OCI-LY3 (cell line): ENCODE measurements at regions not wholly inside any gene's neighbourhood (a gene's known extent, or its start where the extent isn't known, plus 50 kb on each side); places are given as distances from the start of the nearest gene placed in this dataset.

ENCODE experiments used
- H2AFZ ChIP-seq: fragments of 200-600, 300-600 bp; shearing (Covaris generic); 2 replicates; pipeline ENCODE4 v1.6.0; 2014; ENCODE audit warnings: antibody characterized with exemption, low read depth, low read length
- H3K27ac ChIP-seq: fragments of 200-600, 300-600 bp; sonication (generic); 2 replicates; pipeline ENCODE4 v1.5.1; 2014; ENCODE audit warnings: mild to moderate bottlenecking, low read length, moderate library complexity, mixed read lengths
- H3K27me3 ChIP-seq: fragments of 200-600, 300-600 bp; sonication (generic); 2 replicates; pipeline ENCODE4 v1.6.1; 2014; ENCODE audit warnings: low read depth, low read length, mixed read lengths
- H3K36me3 ChIP-seq: fragments of 200-600, 300-600 bp; sonication (generic); replicated peaks from 2 replicates; pipeline ENCODE3; 2014; ENCODE audit warnings: low read depth, low read length, mixed read lengths
- H3K4me1 ChIP-seq: fragments of 300-600, 200-600 bp; sonication (generic); 2 replicates; pipeline ENCODE4 v1.6.1; 2014; ENCODE audit warnings: low read length, mixed read lengths
- H3K4me2 ChIP-seq: fragments of 200-600, 300-600 bp; sonication (generic); 2 replicates; pipeline ENCODE4 v1.6.1; 2014; ENCODE audit warnings: low read length, mixed read lengths
- H3K4me3 ChIP-seq: fragments of 300-600, 200-600 bp; sonication (generic); 2 replicates; pipeline ENCODE4 v1.5.1; 2014; ENCODE audit warnings: antibody characterized with exemption, mild to moderate bottlenecking, low read length, moderate library complexity
- H3K79me2 ChIP-seq: fragments of 300-600, 200-600 bp; shearing (Covaris generic); 2 replicates; pipeline ENCODE4 v1.6.1; 2014; ENCODE audit warnings: mild to moderate bottlenecking, low read length, mixed read lengths
- H3K9ac ChIP-seq: fragments of 300-600, 200-600 bp; shearing (Covaris generic); 2 replicates; pipeline ENCODE4 v1.6.0; 2014; ENCODE audit warnings: mild to moderate bottlenecking, low read length, moderate library complexity
- H3K9me3 ChIP-seq: fragments of 200-600, 300-600 bp; shearing (Covaris generic); 2 replicates; pipeline ENCODE4 v1.6.1; 2014; ENCODE audit warnings: low read length, mixed read lengths; ENCODE audit not compliant: insufficient read depth
- H4K20me1 ChIP-seq: fragments of 200-600, 300-600 bp; sonication (generic); 2 replicates; pipeline ENCODE4 v1.6.1; 2016; ENCODE audit warnings: low read length, mixed read lengths; ENCODE audit not compliant: insufficient read depth
- EZH2phosphoT487 ChIP-seq: fragments of 200-600 bp; shearing (Covaris generic); IDR thresholded peaks from 2 replicates; pipeline ENCODE4 v1.6.1; 2018; ENCODE audit warnings: antibody characterized with exemption, mixed run types, low read depth
- TF ChIP-seq, protein P1 (sequence below): fragments of 200-600, 300-600 bp; sonication (generic); IDR thresholded peaks from 2 replicates; pipeline ENCODE4 v1.5.1; 2014; ENCODE audit warnings: antibody characterized with exemption, low read length, low read depth

DNA sequence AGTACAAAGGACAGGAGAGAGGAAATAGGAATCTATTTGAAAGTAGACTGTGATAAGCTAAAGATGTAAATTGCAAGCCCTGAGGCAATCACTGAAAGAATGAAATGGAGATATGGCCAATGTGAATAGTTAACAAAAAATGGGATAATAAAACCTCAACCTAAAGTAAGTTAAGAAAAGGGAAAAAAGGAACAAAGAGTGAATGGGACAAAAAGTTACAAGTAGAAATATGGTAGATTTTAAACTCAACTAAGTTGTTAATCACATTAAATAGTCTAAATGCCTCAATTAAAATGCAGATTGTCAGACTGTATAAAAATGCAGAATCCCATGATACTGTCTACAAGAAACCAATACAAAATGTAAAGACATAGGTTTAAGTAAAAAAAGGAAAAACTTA is 165.2 kb upstream of the RBMS1 start:
- no peak overlapping the region for H3K9ac ChIP-seq
- H3K4me3 ChIP-seq: no peak overlapping the region
- H3K36me3 ChIP-seq: no peaks in the 10 kb centered on the region
- H3K79me2 ChIP-seq: no peaks in the 10 kb centered on the region
- H3K9me3 ChIP-seq: no peaks in the 10 kb centered on the region
- no peak overlapping the region for H2AFZ ChIP-seq
- no peaks in the 10 kb centered on the region for H3K4me1 ChIP-seq
- H4K20me1 ChIP-seq: no peaks in the 10 kb centered on the region
- TF ChIP-seq EZH2phosphoT487: no peak
- TF ChIP-seq, protein P1, sequence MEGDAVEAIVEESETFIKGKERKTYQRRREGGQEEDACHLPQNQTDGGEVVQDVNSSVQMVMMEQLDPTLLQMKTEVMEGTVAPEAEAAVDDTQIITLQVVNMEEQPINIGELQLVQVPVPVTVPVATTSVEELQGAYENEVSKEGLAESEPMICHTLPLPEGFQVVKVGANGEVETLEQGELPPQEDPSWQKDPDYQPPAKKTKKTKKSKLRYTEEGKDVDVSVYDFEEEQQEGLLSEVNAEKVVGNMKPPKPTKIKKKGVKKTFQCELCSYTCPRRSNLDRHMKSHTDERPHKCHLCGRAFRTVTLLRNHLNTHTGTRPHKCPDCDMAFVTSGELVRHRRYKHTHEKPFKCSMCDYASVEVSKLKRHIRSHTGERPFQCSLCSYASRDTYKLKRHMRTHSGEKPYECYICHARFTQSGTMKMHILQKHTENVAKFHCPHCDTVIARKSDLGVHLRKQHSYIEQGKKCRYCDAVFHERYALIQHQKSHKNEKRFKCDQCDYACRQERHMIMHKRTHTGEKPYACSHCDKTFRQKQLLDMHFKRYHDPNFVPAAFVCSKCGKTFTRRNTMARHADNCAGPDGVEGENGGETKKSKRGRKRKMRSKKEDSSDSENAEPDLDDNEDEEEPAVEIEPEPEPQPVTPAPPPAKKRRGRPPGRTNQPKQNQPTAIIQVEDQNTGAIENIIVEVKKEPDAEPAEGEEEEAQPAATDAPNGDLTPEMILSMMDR: no peak
- H3K27ac ChIP-seq: no peak overlapping the region
- H3K4me2 ChIP-seq: no peak overlapping the region
- no peaks in the 10 kb centered on the region for H3K27me3 ChIP-seq

DNA sequence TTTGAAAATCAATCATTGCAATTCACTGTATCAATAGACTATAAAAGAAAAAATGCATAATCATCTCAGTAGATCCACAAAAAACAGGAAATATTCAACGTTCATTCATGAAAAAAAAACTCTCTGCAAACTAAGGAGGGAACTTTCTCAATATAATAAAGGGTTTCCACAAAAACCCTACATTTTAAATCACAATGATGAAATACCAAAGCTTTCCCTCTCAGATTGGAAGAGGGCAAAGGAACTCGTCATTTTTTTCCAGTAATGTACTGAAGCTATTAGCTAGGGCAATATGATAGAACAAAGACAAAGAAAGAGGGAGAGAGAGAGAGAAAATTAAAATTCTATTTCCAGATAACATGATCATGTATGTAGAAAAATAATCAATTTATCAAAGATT is 167.1 kb upstream of the RBMS1 start:
- Histone ChIP-seq H4K20me1 (no peaks in the 10 kb centered on the region), H3K9ac (no peak overlapping the region)
- no peak for TF ChIP-seq EZH2phosphoT487
- TF ChIP-seq, protein P1: no peak

GRCh38 chr2:160664603-160665140 is 171.1 kb upstream of the RBMS1 start:
- TF ChIP-seq, protein P1: no peak
- TF ChIP-seq EZH2phosphoT487: no peak
- Histone ChIP-seq H3K4me1 (0 out of 2 replicates have a peak, but pooled peaks cover 2% of the 10 kb centered on the region), H3K9ac (no peak overlapping the region), H3K9me3 (no peaks in the 10 kb centered on the region), H3K27ac (no peak overlapping the region), H3K27me3 (no peaks in the 10 kb centered on the region), H3K79me2 (no peaks in the 10 kb centered on the region), H3K4me3 (no peak overlapping the region), H2AFZ (no peak overlapping the region), H4K20me1 (no peaks in the 10 kb centered on the region), H3K4me2 (no peak overlapping the region), H3K36me3 (no peaks in the 10 kb centered on the region)

More for the DNA sequence above, 167.1 kb upstream of the RBMS1 start:
- Histone ChIP-seq H2AFZ (no peak overlapping the region), H3K27me3 (no peaks in the 10 kb centered on the region), H3K36me3 (no peaks in the 10 kb centered on the region), H3K9me3 (no peaks in the 10 kb centered on the region), H3K4me1 (no peaks in the 10 kb centered on the region), H3K79me2 (no peaks in the 10 kb centered on the region), H3K4me3 (no peak overlapping the region), H3K27ac (no peak overlapping the region), H3K4me2 (no peak overlapping the region)

DNA sequence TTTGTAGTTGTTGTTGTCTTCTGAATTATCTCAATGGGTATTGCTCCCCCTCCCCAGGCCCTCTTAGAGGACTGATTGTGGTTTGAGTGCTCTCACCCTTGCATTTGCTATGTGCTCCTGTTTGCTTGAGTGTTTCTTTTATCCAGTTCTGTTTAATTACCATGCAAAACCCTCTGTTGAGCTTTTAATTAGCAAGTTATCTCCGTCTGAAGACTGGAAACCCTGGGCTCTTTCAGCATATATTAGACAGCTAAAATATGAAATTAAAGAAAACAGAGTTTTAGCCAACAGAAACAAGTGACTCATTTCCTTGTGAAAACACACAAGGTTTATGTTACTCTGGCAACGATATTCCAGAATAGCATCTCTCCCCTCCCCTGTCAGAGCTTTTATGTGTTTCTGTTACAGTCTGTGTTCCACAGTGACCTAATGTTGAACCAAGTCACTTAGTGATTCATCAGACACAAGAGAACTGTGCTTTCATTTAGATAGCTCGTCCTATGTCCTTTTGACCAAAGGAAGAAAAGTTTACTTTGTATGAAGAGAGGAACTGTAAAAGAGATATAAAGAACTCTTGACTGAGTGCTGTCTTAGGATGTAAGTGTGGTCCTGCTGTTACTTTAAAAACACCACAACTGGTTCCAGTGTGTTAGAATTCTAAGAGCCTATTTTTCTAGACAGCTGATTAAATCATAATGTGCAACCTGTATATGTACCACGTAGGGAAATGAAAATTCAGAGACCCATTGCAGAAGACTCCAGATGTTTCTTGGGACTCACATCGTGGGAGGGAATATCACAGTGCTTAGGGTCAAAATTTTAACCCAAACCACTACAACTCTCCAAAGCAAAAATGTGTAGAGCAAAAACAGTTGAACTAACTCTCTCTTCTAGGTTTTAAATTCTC is 172.8 kb upstream of the RBMS1 start:
- Histone ChIP-seq H4K20me1 (no peaks in the 10 kb centered on the region), H3K27me3 (no peaks in the 10 kb centered on the region), H2AFZ (0 out of 2 replicates have a peak overlapping the region, but pooled peaks have one; percentile 36), H3K27ac (no peak overlapping the region), H3K79me2 (no peaks in the 10 kb centered on the region), H3K9ac (no peak overlapping the region), H3K4me1 (0 out of 2 replicates have a peak, but pooled peaks cover 2% of the 10 kb centered on the region), H3K4me2 (0 out of 2 replicates have a peak overlapping the region, but pooled peaks have one; percentile 0), H3K9me3 (no peaks in the 10 kb centered on the region), H3K4me3 (no peak overlapping the region), H3K36me3 (no peaks in the 10 kb centered on the region)
- no peak for TF ChIP-seq EZH2phosphoT487
- TF ChIP-seq, protein P1: no peak
